KMS-11 (cell line): ENCODE measurements at regions not wholly inside any gene's neighbourhood (a gene's known extent, or its start where the extent isn't known, plus 50 kb on each side); places are given as distances from the start of the nearest gene placed in this dataset.

ENCODE experiments used
- H2AFZ ChIP-seq: fragments of 200-600 bp; sonication (generic); 2 replicates; pipeline ENCODE4 v1.6.1; 2016; ENCODE audit warnings: antibody characterized with exemption, mixed run types, low read depth
- H3K27ac ChIP-seq: fragments of 200-600 bp; sonication (generic); 2 replicates; pipeline ENCODE4 v1.6.1; 2016; ENCODE audit warnings: mild to moderate bottlenecking, mixed run types
- H3K27me3 ChIP-seq: fragments of 200-600 bp; sonication (generic); 2 replicates; pipeline ENCODE4 v1.6.1; 2017; ENCODE audit warnings: mild to moderate bottlenecking, low read depth, mixed run types, moderate library complexity; ENCODE audit not compliant: insufficient read depth
- H3K36me3 ChIP-seq: fragments of 200-600 bp; sonication (generic); 2 replicates; pipeline ENCODE4 v1.6.1; 2017; ENCODE audit warnings: mild to moderate bottlenecking, mixed run types; ENCODE audit not compliant: insufficient read depth
- H3K4me1 ChIP-seq: fragments of 200-600 bp; sonication (generic); 2 replicates; pipeline ENCODE4 v1.6.1; 2016; ENCODE audit warnings: mild to moderate bottlenecking, low read depth, mixed run types; ENCODE audit not compliant: poor library complexity, severe bottlenecking
- H3K4me2 ChIP-seq: fragments of 200-600 bp; sonication (generic); 2 replicates; pipeline ENCODE4 v1.7.0; 2016; ENCODE audit warnings: mild to moderate bottlenecking, mixed run types
- H3K4me3 ChIP-seq: fragments of 200-600 bp; sonication (generic); IDR thresholded peaks from 2 replicates; pipeline ENCODE4 v1.6.1; 2017; ENCODE audit warnings: low read depth, low read length, mixed read lengths; ENCODE audit not compliant: insufficient read depth
- H3K79me2 ChIP-seq: fragments of 200-600 bp; sonication (generic); 2 replicates; pipeline ENCODE4 v1.6.1; 2016; ENCODE audit warnings: low read depth, mixed run types; ENCODE audit not compliant: insufficient read depth
- H3K9ac ChIP-seq: fragments of 200-600 bp; sonication (generic); 2 replicates; pipeline ENCODE4 v1.6.1; 2016; ENCODE audit warnings: mild to moderate bottlenecking, mixed run types
- H4K20me1 ChIP-seq: fragments of 200-600 bp; sonication (generic); 2 replicates; pipeline ENCODE4 v1.6.1; 2016; ENCODE audit warnings: mild to moderate bottlenecking, mixed run types; ENCODE audit not compliant: insufficient read depth
- CTCF ChIP-seq: fragments of 200-600 bp; sonication (generic); conservative IDR thresholded peaks from 2 replicates; pipeline ENCODE4 v1.6.1; 2017; ENCODE audit warnings: low read depth, mild to moderate bottlenecking, antibody characterized with exemption, low read length, moderate library complexity, mixed read lengths

- no peaks in the 10 kb centered on the region for H3K79me2 ChIP-seq
- no peaks in the 10 kb centered on the region for H4K20me1 ChIP-seq
- H3K27ac ChIP-seq: no peak overlapping the region
- H3K27me3 ChIP-seq: no peaks in the 10 kb centered on the region
- no peak overlapping the region for H3K4me3 ChIP-seq
- no peaks in the 10 kb centered on the region for H3K4me1 ChIP-seq
- no peak for TF ChIP-seq CTCF
- no peaks in the 10 kb centered on the region for H3K36me3 ChIP-seq
- H2AFZ ChIP-seq: no peak overlapping the region
- H3K9ac ChIP-seq: no peak overlapping the region
- no peak overlapping the region for H3K4me2 ChIP-seq
These were observed 172.2 kb downstream of the SH2D4B start for GRCh38 chr10:80709866-80710265.

- Histone ChIP-seq H3K4me3 (no peak overlapping the region), H3K4me1 (no peaks in the 10 kb centered on the region), H3K27me3 (no peaks in the 10 kb centered on the region), H4K20me1 (no peaks in the 10 kb centered on the region), H3K79me2 (no peaks in the 10 kb centered on the region), H3K36me3 (no peaks in the 10 kb centered on the region), H2AFZ (no peak overlapping the region), H3K27ac (no peak overlapping the region), H3K9ac (no peak overlapping the region), H3K4me2 (no peak overlapping the region)
- no peak for TF ChIP-seq CTCF
These were observed 175.8 kb downstream of the SH2D4B start for GRCh38 chr10:80713398-80713928.

- Histone ChIP-seq H3K79me2 (no peaks in the 10 kb centered on the region), H3K36me3 (no peaks in the 10 kb centered on the region), H3K4me3 (no peak overlapping the region), H3K27me3 (no peaks in the 10 kb centered on the region), H3K4me1 (no peaks in the 10 kb centered on the region), H3K9ac (no peak overlapping the region), H2AFZ (no peak overlapping the region), H4K20me1 (no peaks in the 10 kb centered on the region), H3K27ac (no peak overlapping the region), H3K4me2 (no peak overlapping the region)
- TF ChIP-seq CTCF: no peak
These were observed 176.9 kb downstream of the SH2D4B start for GRCh38 chr10:80714566-80714965.

GRCh38 chr10:80718024-80718423, 180.3 kb downstream of the SH2D4B start:
- Histone ChIP-seq H4K20me1 (no peaks in the 10 kb centered on the region), H3K27me3 (no peaks in the 10 kb centered on the region), H3K27ac (no peak overlapping the region), H2AFZ (no peak overlapping the region), H3K4me3 (no peak overlapping the region), H3K79me2 (no peaks in the 10 kb centered on the region), H3K4me2 (no peak overlapping the region), H3K9ac (no peak overlapping the region), H3K36me3 (no peaks in the 10 kb centered on the region), H3K4me1 (no peaks in the 10 kb centered on the region)
- TF ChIP-seq CTCF: no peak
